Liver (tissue), 7 donors: ENCODE measurements at regions not wholly inside any gene's neighbourhood (a gene's known extent, or its start where the extent isn't known, plus 50 kb on each side); places are given as distances from the start of the nearest gene placed in this dataset.

Source experiments
- DNase-seq: peaks from one replicate; pipeline ENCODE4 v3.0.0-alpha.2; 2017; ENCODE audit warnings: low spot score
- H3K27ac ChIP-seq, 2 donors: one replicate each; pipeline ENCODE4 v1.7.0; 2013; ENCODE audit warnings: inconsistent platforms in 2 of 2, low read length in 2 of 2, control low read depth in 1 of 2, low read depth in 1 of 2, mild to moderate bottlenecking in 1 of 2
- H3K27me3 ChIP-seq, 4 donors: one replicate each; pipeline versions ENCODE4 v1.6.1 to v1.7.0; 2013; ENCODE audit warnings: low read length in 3 of 4, inconsistent platforms in 1 of 4, mild to moderate bottlenecking in 1 of 4, moderate library complexity in 1 of 4; ENCODE audit not compliant: control insufficient read depth in 4 of 4, insufficient read depth in 4 of 4
- H3K36me3 ChIP-seq, 4 donors: one replicate each; pipeline versions ENCODE4 v1.6.1 to v1.7.0; 2013; ENCODE audit warnings: low read length in 3 of 4, mild to moderate bottlenecking in 3 of 4, low read depth in 1 of 4, moderate library complexity in 1 of 4; ENCODE audit not compliant: control insufficient read depth in 4 of 4, insufficient read depth in 3 of 4
- H3K4me1 ChIP-seq, 4 donors: one replicate each; pipeline versions ENCODE4 v1.6.1 to v1.7.0; 2013; ENCODE audit warnings: low read length in 3 of 4, mild to moderate bottlenecking in 3 of 4, moderate library complexity in 1 of 4; ENCODE audit not compliant: control insufficient read depth in 4 of 4, insufficient read depth in 4 of 4
- H3K4me3 ChIP-seq, 3 donors: one replicate each; pipeline versions ENCODE4 v1.6.1 to v1.7.0; 2013; ENCODE audit warnings: low read length in 3 of 3, control low read depth in 1 of 3, low read depth in 1 of 3, mild to moderate bottlenecking in 1 of 3
- H3K9ac ChIP-seq, 2 donors: one replicate each; pipeline ENCODE4 v1.7.0; 2013; ENCODE audit warnings: low read length in 2 of 2, mild to moderate bottlenecking in 2 of 2, moderate library complexity in 2 of 2, control low read depth in 1 of 2, low read depth in 1 of 2
- H3K9me3 ChIP-seq, 4 donors: one replicate each; pipeline versions ENCODE4 v1.6.1 to v1.7.0; 2013; ENCODE audit warnings: low read length in 3 of 4; ENCODE audit not compliant: control insufficient read depth in 4 of 4
- EGR1 ChIP-seq, 2 donors: IDR thresholded peaks; 2 replicates each; pipeline ENCODE4 v1.6.1; 2016 to 2018; ENCODE audit warnings: antibody characterized with exemption in 2 of 2, low read depth in 2 of 2
- FOXA1 ChIP-seq: IDR thresholded peaks from 2 replicates; pipeline ENCODE4 v1.6.1; 2016; ENCODE audit warnings: antibody characterized with exemption
- FOXA2 ChIP-seq: IDR thresholded peaks from 2 replicates; pipeline ENCODE4 v1.6.1; 2016; ENCODE audit warnings: antibody characterized with exemption
- GABPA ChIP-seq, 2 donors: IDR thresholded peaks in 1 of 2; conservative IDR thresholded peaks in 1 of 2; 2 replicates each; pipeline ENCODE4 v1.6.1; 2016; ENCODE audit warnings: antibody characterized with exemption in 2 of 2, mild to moderate bottlenecking in 1 of 2, moderate library complexity in 1 of 2
- HNF4A ChIP-seq, 2 donors: conservative IDR thresholded peaks; 2 replicates each; pipeline ENCODE4 v1.6.1; 2016; ENCODE audit warnings: antibody characterized with exemption in 2 of 2, mild to moderate bottlenecking in 2 of 2
- HNF4G ChIP-seq: IDR thresholded peaks from 2 replicates; pipeline ENCODE4 v1.6.1; 2016; ENCODE audit warnings: antibody characterized with exemption
- JUND ChIP-seq, 2 donors: IDR thresholded peaks; 2 replicates each; pipeline ENCODE4 v1.6.1; 2016; ENCODE audit warnings: antibody characterized with exemption in 2 of 2
- RAD21 ChIP-seq, 2 donors: IDR thresholded peaks; 2 replicates each; pipeline ENCODE4 v1.6.1; 2016; ENCODE audit warnings: antibody characterized with exemption in 2 of 2, mild to moderate bottlenecking in 2 of 2
- REST ChIP-seq: IDR thresholded peaks from 2 replicates; pipeline ENCODE4 v1.6.1; 2016; ENCODE audit warnings: antibody characterized with exemption, mild to moderate bottlenecking
- RXRA ChIP-seq, 2 donors: IDR thresholded peaks; 2 replicates each; pipeline ENCODE4 v1.6.1; 2017 to 2018; ENCODE audit warnings: antibody characterized with exemption in 2 of 2, mild to moderate bottlenecking in 1 of 2
- SP1 ChIP-seq: IDR thresholded peaks from 2 replicates; pipeline ENCODE4 v1.6.1; 2018; ENCODE audit warnings: antibody characterized with exemption, mild to moderate bottlenecking
- YY1 ChIP-seq: IDR thresholded peaks from 2 replicates; pipeline ENCODE4 v1.6.1; 2016; ENCODE audit warnings: antibody characterized with exemption, mild to moderate bottlenecking
- ZBTB33 ChIP-seq: IDR thresholded peaks from 2 replicates; pipeline ENCODE4 v1.6.1; 2016; ENCODE audit warnings: antibody characterized with exemption
- whole genome bisulfite sequencing: extraction: QIAGEN DNeasy Blood & Tissue Kit; methylation state at CpG from one replicate; pipeline ENCODE4 v1.1.7; 2013; 5-methylcytosine and 5-hydroxymethylcytosine counted together
- TF ChIP-seq, protein P1 (sequence below): IDR thresholded peaks from 2 replicates; pipeline ENCODE4 v1.6.1; 2016; ENCODE audit warnings: antibody characterized with exemption
- donor health status: healthy.
- donor health status: healthy.
- donor health status: healthy.
- donor health status: healthy.

GRCh38 chr2:201953880-201954279, 79.8 kb upstream of the FZD7 start:
- TF ChIP-seq JUND (IDR thresholded peaks at IDR 0.05) = no peak
- TF ChIP-seq, protein P1, sequence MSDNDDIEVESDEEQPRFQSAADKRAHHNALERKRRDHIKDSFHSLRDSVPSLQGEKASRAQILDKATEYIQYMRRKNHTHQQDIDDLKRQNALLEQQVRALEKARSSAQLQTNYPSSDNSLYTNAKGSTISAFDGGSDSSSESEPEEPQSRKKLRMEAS = no peak
- no peak for TF ChIP-seq FOXA1
- no peak for TF ChIP-seq GABPA (IDR thresholded peaks at IDR 0.05 in 1 of 2, conservative IDR thresholded peaks at IDR 0.05 in 1 of 2)
- no peak for TF ChIP-seq HNF4A (conservative IDR thresholded peaks at IDR 0.05)
- no peak for TF ChIP-seq SP1
- no peak for TF ChIP-seq ZBTB33
- TF ChIP-seq FOXA2 = no peak
- no peak for TF ChIP-seq RXRA (IDR thresholded peaks at IDR 0.05)
- TF ChIP-seq HNF4G = no peak
- no peak for TF ChIP-seq EGR1 (IDR thresholded peaks at IDR 0.05; ENCODE audit: low read depth in 2 of 2)
- no peaks in the 10 kb centered on the region for H3K36me3 ChIP-seq
- H3K9ac ChIP-seq = no peak overlapping the region
- no peak for DNase-seq
- H3K4me3 ChIP-seq = no peak overlapping the region
- no peaks in the 10 kb centered on the region for H3K27me3 ChIP-seq
- H3K4me1 ChIP-seq = no peaks in the 10 kb centered on the region
- H3K27ac ChIP-seq = no peak overlapping the region
- 73% methylated on average over 4 of the region's 4 CpGs for WGBS
- H3K9me3 ChIP-seq = no peaks in the 10 kb centered on the region

GRCh38 chr2:201955231-201955630, 78.4 kb upstream of the FZD7 start:
- Histone ChIP-seq H3K36me3 (no peaks in the 10 kb centered on the region), H3K9me3 (no peaks in the 10 kb centered on the region), H3K4me1 (no peaks in the 10 kb centered on the region), H3K27ac (no peak overlapping the region), H3K27me3 (no peaks in the 10 kb centered on the region), H3K4me3 (no peak overlapping the region), H3K9ac (no peak overlapping the region)
- DNase-seq = no peak
- 76% methylated on average over 5 of the region's 5 CpGs for WGBS
- TF ChIP-seq YY1 (no peak), RAD21 (IDR thresholded peaks at IDR 0.05) (no peak), RXRA (IDR thresholded peaks at IDR 0.05) (no peak), REST (no peak), EGR1 (IDR thresholded peaks at IDR 0.05; ENCODE audit: low read depth in 2 of 2) (no peak)
- TF ChIP-seq, protein P1 = no peak
